Adrenal gland (tissue), 9 donors: ENCODE measurements at regions not wholly inside any gene's neighbourhood (a gene's known extent, or its start where the extent isn't known, plus 50 kb on each side); places are given as distances from the start of the nearest gene placed in this dataset.

ENCODE experiments used
- DNase-seq, 7 donors: peaks; one replicate each; pipeline ENCODE4 v3.0.0-alpha.2; 2019 to 2020
- H3K27ac ChIP-seq, 5 donors: fragments of 200-600 bp; sonication (generic) in 4 of 5; 1 replicate in 3 of 5; 2 replicates in 2 of 5; pipeline versions ENCODE4 v1.5.1 to v1.8.0; 2016 to 2020; ENCODE audit warnings: mild to moderate bottlenecking in 1 of 5
- H3K27me3 ChIP-seq: fragments of 200-600 bp; 2 replicates; pipeline ENCODE4 v1.8.0; 2021
- H3K36me3 ChIP-seq, 2 donors: fragments of 200-600 bp; replicated peaks in 1 of 2; 1 replicate in 1 of 2; 2 replicates in 1 of 2; pipeline versions ENCODE4 v1.5.1 to v1.8.0; 2018 to 2022
- H3K4me1 ChIP-seq, 2 donors: fragments of 200-600 bp; replicated peaks in 1 of 2; 1 replicate in 1 of 2; 2 replicates in 1 of 2; pipeline versions ENCODE4 v1.5.1 to v1.8.0; 2018 to 2021
- H3K4me3 ChIP-seq, 4 donors: fragments of 200-600 bp; sonication (generic) in 3 of 4; one replicate each; pipeline ENCODE4 v1.5.1; 2016 to 2018
- H3K9me3 ChIP-seq, 3 donors: fragments of 200-600 bp; sonication (generic) in 1 of 3; replicated peaks in 1 of 3; 1 replicate in 2 of 3; 2 replicates in 1 of 3; pipeline versions ENCODE4 v1.5.1 to v1.8.0; 2016 to 2021
- POLR2A ChIP-seq, 2 donors: fragments of 450-650 bp; IDR thresholded peaks; one replicate each; pipeline ENCODE4 v1.6.1; 2017; ENCODE audit warnings: antibody characterized with exemption in 2 of 2, mild to moderate bottlenecking in 2 of 2, moderate library complexity in 1 of 2
- WGBS, 4 donors: extraction: QIAGEN DNeasy Blood & Tissue Kit in 2 of 4; methylation state at CpG; one replicate each; pipeline versions ENCODE4 v1.1.5 to v1.1.7; 2013 to 2017; 5-methylcytosine and 5-hydroxymethylcytosine counted together
- intact Hi-C, 2 donors: fragments of 100-400 bp; cut with DNase I; formaldehyde crosslinking; loops; one replicate each; pipeline versions ENCODE4 v1.14.1 to v1.15.0; 2022 to 2023
- TF ChIP-seq, protein P1 (sequence below), 6 experiments: fragments of 450-650 bp in 4 of 6; fragments of 200-600 bp in 2 of 6; sonication (generic) in 1 of 6; IDR thresholded peaks; 1 replicate in 5 of 6; 2 replicates in 1 of 6; pipeline versions ENCODE4 v1.5.1 to v1.8.0; 2016 to 2021; ENCODE audit warnings: antibody characterized with exemption in 6 of 6, mild to moderate bottlenecking in 2 of 6, moderate library complexity in 1 of 6
- donor health status: healthy with polysubstance abuse.
- donor health status: Bipolar disorder and iron deficiency.
- donor health status: DM: yes; HTN: yes; CAD: no.
- donor health status: DM: no; HTN: no; CAD: no.
- donor health status: DM: no; HTN: no; CAD: no.

DNA sequence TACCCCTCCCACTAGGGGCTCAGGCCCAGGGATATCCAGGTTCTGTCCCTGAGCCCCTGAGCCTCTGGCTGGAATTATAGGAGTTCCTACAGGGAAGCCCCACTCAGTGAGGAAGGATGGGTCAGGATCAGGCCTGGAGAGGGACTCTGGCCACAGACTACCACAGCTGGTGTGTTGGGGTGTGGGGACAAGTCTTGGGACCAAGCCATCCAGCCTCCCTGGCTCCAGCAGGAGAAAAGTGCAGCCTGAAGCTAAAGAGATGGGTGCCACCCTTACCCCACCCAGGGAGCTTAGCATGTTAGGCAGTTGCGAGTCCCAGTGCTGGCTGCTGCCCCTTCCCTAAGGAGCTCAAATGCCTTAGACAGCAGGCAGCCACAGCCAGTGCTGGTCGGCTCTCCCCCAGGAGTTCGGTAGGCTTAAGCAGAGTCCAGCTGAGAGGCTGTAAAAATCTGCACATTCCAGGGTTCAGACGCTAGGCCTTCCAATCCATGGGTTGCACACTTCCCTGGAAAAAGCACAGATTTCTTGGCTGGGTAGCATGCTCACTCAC lies 96.2 kb upstream of the CYYR1 start:
- H3K9me3 ChIP-seq: no peaks in the 10 kb centered on the region
- intact Hi-C loops: no loop called here
- DNase-seq: no peak
- H3K36me3 ChIP-seq: no peaks in the 10 kb centered on the region
- no peaks in the 10 kb centered on the region for H3K27me3 ChIP-seq
- H3K4me3 ChIP-seq: no peak overlapping the region
- 87 to 100% (median 92%) methylated on average over 2 to 4 of the region's 4 CpGs for WGBS, 4 donors
- TF ChIP-seq, protein P1, sequence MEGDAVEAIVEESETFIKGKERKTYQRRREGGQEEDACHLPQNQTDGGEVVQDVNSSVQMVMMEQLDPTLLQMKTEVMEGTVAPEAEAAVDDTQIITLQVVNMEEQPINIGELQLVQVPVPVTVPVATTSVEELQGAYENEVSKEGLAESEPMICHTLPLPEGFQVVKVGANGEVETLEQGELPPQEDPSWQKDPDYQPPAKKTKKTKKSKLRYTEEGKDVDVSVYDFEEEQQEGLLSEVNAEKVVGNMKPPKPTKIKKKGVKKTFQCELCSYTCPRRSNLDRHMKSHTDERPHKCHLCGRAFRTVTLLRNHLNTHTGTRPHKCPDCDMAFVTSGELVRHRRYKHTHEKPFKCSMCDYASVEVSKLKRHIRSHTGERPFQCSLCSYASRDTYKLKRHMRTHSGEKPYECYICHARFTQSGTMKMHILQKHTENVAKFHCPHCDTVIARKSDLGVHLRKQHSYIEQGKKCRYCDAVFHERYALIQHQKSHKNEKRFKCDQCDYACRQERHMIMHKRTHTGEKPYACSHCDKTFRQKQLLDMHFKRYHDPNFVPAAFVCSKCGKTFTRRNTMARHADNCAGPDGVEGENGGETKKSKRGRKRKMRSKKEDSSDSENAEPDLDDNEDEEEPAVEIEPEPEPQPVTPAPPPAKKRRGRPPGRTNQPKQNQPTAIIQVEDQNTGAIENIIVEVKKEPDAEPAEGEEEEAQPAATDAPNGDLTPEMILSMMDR (IDR thresholded peaks at IDR 0.05): no peak
- TF ChIP-seq POLR2A (IDR thresholded peaks at IDR 0.05): no peak
- H3K4me1 ChIP-seq: no peaks in the 10 kb centered on the region
- H3K27ac ChIP-seq: no peak overlapping the region

DNA sequence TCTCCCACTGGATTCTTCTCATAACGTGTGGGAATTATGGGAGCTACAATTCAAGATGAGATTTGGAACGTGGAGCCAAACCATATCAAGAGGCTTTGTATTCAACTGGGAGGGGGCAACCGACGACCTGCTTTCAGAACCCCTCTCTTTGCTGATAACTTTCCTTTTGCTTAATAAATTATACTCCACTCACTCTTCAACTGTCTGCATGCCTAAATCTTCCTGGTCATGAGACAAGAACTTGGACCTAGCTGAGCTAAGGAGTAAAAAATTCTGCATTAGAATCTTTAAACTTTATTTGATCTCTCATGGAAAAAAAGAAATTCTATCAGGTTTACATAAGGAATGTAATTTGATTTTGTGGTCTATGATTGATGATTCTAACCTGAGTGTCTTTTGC lies 86.7 kb upstream of the CYYR1 start:
- H3K27me3 ChIP-seq: no peaks in the 10 kb centered on the region
- WGBS, 4 donors: 86 to 96% (median 88%) methylated on average over 4 of the region's 4 CpGs
- no peaks in the 10 kb centered on the region for H3K36me3 ChIP-seq
- DNase-seq: no peak
- intact Hi-C loops: no loop called here
- no peak overlapping the region for H3K4me3 ChIP-seq
- TF ChIP-seq, protein P1 (IDR thresholded peaks at IDR 0.05): no peak
- TF ChIP-seq POLR2A (IDR thresholded peaks at IDR 0.05): no peak
- peaks cover 0 to 10% (median 0%) of the 10 kb centered on the region in 3 donors for H3K9me3 ChIP-seq
- no peak overlapping the region for H3K27ac ChIP-seq
- H3K4me1 ChIP-seq: no peaks in the 10 kb centered on the region

DNA sequence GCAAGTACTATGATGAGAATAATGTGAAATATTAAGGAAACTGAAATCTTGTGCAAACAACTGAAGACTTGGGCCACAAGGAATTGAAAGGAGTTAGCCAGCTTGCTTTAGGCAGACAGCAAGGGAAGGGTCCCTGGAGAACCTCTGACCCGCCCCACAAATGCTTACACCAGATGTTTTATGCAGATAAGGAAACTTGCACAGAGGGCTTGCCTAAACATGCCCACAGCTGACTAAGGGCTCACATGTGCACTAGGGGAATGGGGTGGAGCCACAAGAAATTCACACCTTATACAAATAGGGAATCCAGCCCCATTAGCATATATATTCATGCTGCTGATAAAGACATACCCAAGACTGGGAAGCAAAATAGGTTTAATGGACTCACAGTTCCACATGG lies 86.1 kb upstream of the CYYR1 start:
- Histone ChIP-seq H3K36me3 (no peaks in the 10 kb centered on the region), H3K9me3 (peaks cover 0 to 10% (median 0%) of the 10 kb centered on the region in 3 donors), H3K4me3 (no peak overlapping the region), H3K27ac (no peak overlapping the region), H3K4me1 (no peaks in the 10 kb centered on the region), H3K27me3 (no peaks in the 10 kb centered on the region)
- WGBS, 4 donors: 60 to 92% (median 84%) methylated on average over 1 of the region's 1 CpG
- TF ChIP-seq POLR2A (IDR thresholded peaks at IDR 0.05): no peak
- TF ChIP-seq, protein P1 (IDR thresholded peaks at IDR 0.05): no peak
- intact Hi-C loops: no loop called here
- DNase-seq: no peak

DNA sequence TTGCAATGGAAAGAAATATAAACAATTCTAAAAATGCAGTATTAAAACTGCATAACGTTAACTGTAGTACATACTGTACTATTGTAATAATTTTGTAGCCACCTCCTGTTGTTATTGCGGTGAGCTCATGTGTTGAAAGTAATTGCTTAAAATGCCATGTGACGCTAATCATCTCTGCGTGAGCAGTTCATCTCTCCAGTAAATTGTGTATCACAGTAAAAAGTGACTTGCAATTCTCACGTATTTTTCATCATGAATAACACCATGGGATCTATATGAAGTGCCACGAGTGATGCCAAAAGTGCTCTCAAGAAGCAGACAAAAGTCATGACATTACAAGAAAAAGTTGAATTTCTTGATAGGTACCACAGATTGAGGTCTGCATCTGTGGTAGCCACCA lies 82.4 kb upstream of the CYYR1 start:
- 84 to 92% (median 91%) methylated on average over 6 of the region's 6 CpGs for WGBS, 4 donors
- Histone ChIP-seq H3K4me3 (no peak overlapping the region), H3K4me1 (no peaks in the 10 kb centered on the region), H3K9me3 (no peaks in the 10 kb centered on the region), H3K36me3 (no peaks in the 10 kb centered on the region), H3K27me3 (no peaks in the 10 kb centered on the region), H3K27ac (no peak overlapping the region)
- DNase-seq: no peak
- intact Hi-C loops: no loop called here
- TF ChIP-seq, protein P1 (IDR thresholded peaks at IDR 0.05): no peak
- TF ChIP-seq POLR2A (IDR thresholded peaks at IDR 0.05): no peak
